ENCODE measurements at regions not wholly inside any gene's neighbourhood (a gene's known extent, or its start where the extent isn't known, plus 50 kb on each side); places are given as distances from the start of the nearest gene placed in this dataset.
"Not testable (repeated sequence)": the region's sequence is repeated elsewhere in the genome, so short reads cannot be mapped to it uniquely, and the experiment has no call there.

DNA sequence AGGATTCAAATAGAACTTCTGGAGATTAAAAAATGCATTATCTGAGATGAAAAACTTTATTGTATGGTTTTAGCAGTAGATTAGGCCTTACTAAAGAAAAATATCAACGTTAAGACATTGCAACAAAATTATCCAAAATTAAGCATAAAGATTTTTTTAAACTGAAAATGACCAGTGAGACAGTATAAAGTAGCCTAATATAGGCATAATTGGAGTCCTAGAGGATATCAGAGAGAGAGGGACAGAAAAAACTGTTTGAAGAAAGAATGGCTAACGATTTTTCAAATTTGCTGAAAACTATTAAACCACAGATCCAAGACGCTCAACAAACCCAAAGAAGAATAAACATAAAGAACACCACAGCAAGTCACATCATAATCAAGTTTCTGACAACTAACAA lies 149.5 kb upstream of the LMNTD1 start:
- TF ChIP-seq, protein P1, sequence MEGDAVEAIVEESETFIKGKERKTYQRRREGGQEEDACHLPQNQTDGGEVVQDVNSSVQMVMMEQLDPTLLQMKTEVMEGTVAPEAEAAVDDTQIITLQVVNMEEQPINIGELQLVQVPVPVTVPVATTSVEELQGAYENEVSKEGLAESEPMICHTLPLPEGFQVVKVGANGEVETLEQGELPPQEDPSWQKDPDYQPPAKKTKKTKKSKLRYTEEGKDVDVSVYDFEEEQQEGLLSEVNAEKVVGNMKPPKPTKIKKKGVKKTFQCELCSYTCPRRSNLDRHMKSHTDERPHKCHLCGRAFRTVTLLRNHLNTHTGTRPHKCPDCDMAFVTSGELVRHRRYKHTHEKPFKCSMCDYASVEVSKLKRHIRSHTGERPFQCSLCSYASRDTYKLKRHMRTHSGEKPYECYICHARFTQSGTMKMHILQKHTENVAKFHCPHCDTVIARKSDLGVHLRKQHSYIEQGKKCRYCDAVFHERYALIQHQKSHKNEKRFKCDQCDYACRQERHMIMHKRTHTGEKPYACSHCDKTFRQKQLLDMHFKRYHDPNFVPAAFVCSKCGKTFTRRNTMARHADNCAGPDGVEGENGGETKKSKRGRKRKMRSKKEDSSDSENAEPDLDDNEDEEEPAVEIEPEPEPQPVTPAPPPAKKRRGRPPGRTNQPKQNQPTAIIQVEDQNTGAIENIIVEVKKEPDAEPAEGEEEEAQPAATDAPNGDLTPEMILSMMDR (conservative IDR thresholded peaks at IDR 0.05 in 1 of 2, IDR thresholded peaks at IDR 0.05 in 1 of 2; ENCODE audit: low read depth in 1 of 2, low read length in 2 of 2), result no peak
- no peak for TF ChIP-seq EZH2 (IDR thresholded peaks at IDR 0.05; ENCODE audit: low read length, missing control alignments)
- H3K9ac ChIP-seq (ENCODE audit: insufficient read depth, low read length), result no peak overlapping the region

DNA sequence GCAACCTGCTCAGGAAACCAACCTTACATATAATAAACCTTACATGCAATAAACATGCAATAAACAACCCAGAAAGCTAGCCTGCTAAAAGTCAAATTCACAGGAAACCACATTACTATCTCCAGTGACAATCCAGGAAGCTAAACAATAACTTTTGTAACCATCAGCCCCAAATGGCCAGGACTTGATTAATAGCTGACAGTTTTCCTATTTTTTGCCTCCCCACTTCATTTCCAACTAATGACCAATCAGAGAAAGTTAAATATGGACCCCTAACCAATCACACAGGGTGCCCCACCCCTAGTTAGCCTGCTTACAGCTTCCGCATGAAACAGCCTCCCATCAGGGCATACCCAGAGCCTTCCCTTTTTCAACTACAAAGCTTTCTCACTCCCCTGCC lies 152.2 kb upstream of the LMNTD1 start:
- Histone ChIP-seq H2AFZ (ENCODE audit: low read length) (no peak overlapping the region), H3K79me2 (ENCODE audit: control insufficient read depth, insufficient read depth, low read length) (no peaks in the 10 kb centered on the region), H3K4me2 (ENCODE audit: extremely low read depth, insufficient read depth, low read length) (no peak overlapping the region), H3K27me3 (ENCODE audit: control insufficient read depth, insufficient read depth, low read length) (no peaks in the 10 kb centered on the region), H3K9ac (ENCODE audit: insufficient read depth, low read length) (no peak overlapping the region), H4K20me1 (ENCODE audit: control insufficient read depth, extremely low read depth, insufficient read depth, low read length) (no peaks in the 10 kb centered on the region), H3K27ac (ENCODE audit: insufficient read depth, low read length) (no peak overlapping the region), H3K36me3 (ENCODE audit: control insufficient read depth, insufficient read depth, low read length) (no peaks in the 10 kb centered on the region), H3K9me3 (ENCODE audit: control insufficient read depth, insufficient read depth, low read depth, low read length) (no peaks in the 10 kb centered on the region), H3K4me3 (replicated peaks in 1 of 4; ENCODE audit: control extremely low read depth in 1 of 4, insufficient read depth in 1 of 4, low read depth in 3 of 4, low read length in 4 of 4) (no peak overlapping the region), H3K4me1 (ENCODE audit: control insufficient read depth, extremely low read depth, insufficient read depth, low read length) (no peaks in the 10 kb centered on the region)
- TF ChIP-seq EZH2 (IDR thresholded peaks at IDR 0.05; ENCODE audit: low read length, missing control alignments), result no peak
- TF ChIP-seq, protein P1 (conservative IDR thresholded peaks at IDR 0.05 in 1 of 2, IDR thresholded peaks at IDR 0.05 in 1 of 2; ENCODE audit: low read depth in 1 of 2, low read length in 2 of 2), result no peak
- DNase-seq (ENCODE audit: low read depth in 2 of 2), result no peak

More for the DNA sequence above, 149.5 kb upstream of the LMNTD1 start:
- H4K20me1 ChIP-seq (ENCODE audit: control insufficient read depth, extremely low read depth, insufficient read depth, low read length), result no peaks in the 10 kb centered on the region
- H3K27me3 ChIP-seq (ENCODE audit: control insufficient read depth, insufficient read depth, low read length), result no peaks in the 10 kb centered on the region
- H3K36me3 ChIP-seq (ENCODE audit: control insufficient read depth, insufficient read depth, low read length), result no peaks in the 10 kb centered on the region
- H3K4me3 ChIP-seq (replicated peaks in 1 of 4; ENCODE audit: control extremely low read depth in 1 of 4, insufficient read depth in 1 of 4, low read depth in 3 of 4, low read length in 4 of 4), result no peak overlapping the region
- no peaks in the 10 kb centered on the region for H3K4me1 ChIP-seq (ENCODE audit: control insufficient read depth, extremely low read depth, insufficient read depth, low read length)
- no peak overlapping the region for H2AFZ ChIP-seq (ENCODE audit: low read length)
- no peaks in the 10 kb centered on the region for H3K79me2 ChIP-seq (ENCODE audit: control insufficient read depth, insufficient read depth, low read length)
- H3K4me2 ChIP-seq (ENCODE audit: extremely low read depth, insufficient read depth, low read length), result no peak overlapping the region
- no peak for DNase-seq (ENCODE audit: low read depth in 2 of 2)
- H3K9me3 ChIP-seq (ENCODE audit: control insufficient read depth, insufficient read depth, low read depth, low read length), result no peaks in the 10 kb centered on the region
- no peak overlapping the region for H3K27ac ChIP-seq (ENCODE audit: insufficient read depth, low read length)

DNA sequence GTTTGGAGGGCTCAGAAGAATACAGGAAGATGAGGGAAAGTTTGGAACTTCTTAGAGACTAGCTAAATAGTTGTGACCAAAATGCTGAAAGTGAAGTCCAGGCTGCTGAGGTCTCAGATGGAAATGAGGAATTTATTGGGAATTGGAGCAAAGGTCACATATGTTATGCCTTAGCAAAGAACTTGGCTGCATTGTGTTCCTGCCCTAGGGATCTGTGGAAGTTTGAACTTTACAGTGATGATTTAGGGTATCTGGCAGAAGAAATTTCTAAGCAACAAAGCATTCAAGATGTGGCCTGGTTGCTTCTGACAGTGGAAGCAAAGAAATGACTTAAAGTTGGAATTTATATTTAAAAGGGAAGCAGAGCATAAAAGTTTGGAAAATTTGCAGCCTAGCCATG lies 153.6 kb upstream of the LMNTD1 start:
- H3K79me2 ChIP-seq (ENCODE audit: control insufficient read depth, insufficient read depth, low read length); H3K4me1 ChIP-seq (ENCODE audit: control insufficient read depth, extremely low read depth, insufficient read depth, low read length); H3K4me3 ChIP-seq (replicated peaks in 1 of 4; ENCODE audit: control extremely low read depth in 1 of 4, insufficient read depth in 1 of 4, low read depth in 3 of 4, low read length in 4 of 4); H3K9me3 ChIP-seq (ENCODE audit: control insufficient read depth, insufficient read depth, low read depth, low read length); H4K20me1 ChIP-seq (ENCODE audit: control insufficient read depth, extremely low read depth, insufficient read depth, low read length); H3K4me2 ChIP-seq (ENCODE audit: extremely low read depth, insufficient read depth, low read length); DNase-seq (ENCODE audit: low read depth in 2 of 2); H3K9ac ChIP-seq (ENCODE audit: insufficient read depth, low read length); H2AFZ ChIP-seq (ENCODE audit: low read length); H3K36me3 ChIP-seq (ENCODE audit: control insufficient read depth, insufficient read depth, low read length); H3K27me3 ChIP-seq (ENCODE audit: control insufficient read depth, insufficient read depth, low read length); H3K27ac ChIP-seq (ENCODE audit: insufficient read depth, low read length): not testable (repeated sequence)

All from fibroblast of lung (primary cell).